Stimulated activated CD4-positive, alpha-beta T cell treated with anti-CD3 and anti-CD28 coated beads, Interleukin-1b, Interleukin-23, amount 100 ng/mL, for 1 hour (primary cell): ENCODE measurements at regions not wholly inside any gene's neighbourhood (a gene's known extent, or its start where the extent isn't known, plus 50 kb on each side); places are given as distances from the start of the nearest gene placed in this dataset.
"Not testable (repeated sequence)": the region's sequence is repeated elsewhere in the genome, so short reads cannot be mapped to it uniquely, and the experiment has no call there.

Experiments used
- DNase-seq, 2 donors: peaks; one replicate each; pipeline ENCODE4 v3.0.0-alpha.2; 2020; ENCODE audit warnings: low read depth in 2 of 2

DNA sequence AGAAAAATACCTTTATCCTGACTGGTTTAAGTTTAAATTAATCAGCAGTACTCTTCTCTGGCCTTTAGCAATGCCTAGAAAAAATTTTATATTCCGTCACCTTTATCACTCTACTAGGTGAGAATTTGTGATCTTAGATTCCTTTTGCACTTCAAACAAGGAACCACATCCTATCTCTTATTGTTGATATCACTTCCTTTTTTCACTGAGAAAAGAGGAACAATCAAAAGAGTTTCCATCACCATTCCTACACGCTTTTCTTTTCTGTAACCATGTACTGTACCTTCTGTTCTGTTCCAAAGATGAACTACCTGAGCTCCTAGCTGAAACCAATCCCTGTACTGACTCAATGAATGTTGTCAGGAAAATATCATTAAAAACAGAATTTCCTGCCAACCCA is 1379.0 kb upstream of the MIR17HG start:
- no peak for DNase-seq

DNA sequence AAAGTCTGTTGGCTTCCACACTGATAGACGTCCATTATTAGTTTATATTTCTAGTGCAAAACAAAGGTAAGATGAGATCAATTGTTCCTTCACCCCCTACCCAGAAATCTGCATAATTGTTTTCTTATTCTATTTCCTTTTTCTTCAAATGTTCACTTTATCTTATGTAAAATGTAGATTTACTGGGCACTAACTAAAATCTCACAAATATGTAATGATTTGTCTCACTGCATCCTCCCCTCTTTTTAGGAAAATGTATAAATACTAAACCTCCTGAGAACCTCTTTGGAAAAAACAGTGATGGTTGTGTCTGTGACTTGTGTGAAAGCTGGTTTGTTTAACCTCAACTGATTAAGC is 1377.2 kb upstream of the MIR17HG start:
- no peak for DNase-seq

DNA sequence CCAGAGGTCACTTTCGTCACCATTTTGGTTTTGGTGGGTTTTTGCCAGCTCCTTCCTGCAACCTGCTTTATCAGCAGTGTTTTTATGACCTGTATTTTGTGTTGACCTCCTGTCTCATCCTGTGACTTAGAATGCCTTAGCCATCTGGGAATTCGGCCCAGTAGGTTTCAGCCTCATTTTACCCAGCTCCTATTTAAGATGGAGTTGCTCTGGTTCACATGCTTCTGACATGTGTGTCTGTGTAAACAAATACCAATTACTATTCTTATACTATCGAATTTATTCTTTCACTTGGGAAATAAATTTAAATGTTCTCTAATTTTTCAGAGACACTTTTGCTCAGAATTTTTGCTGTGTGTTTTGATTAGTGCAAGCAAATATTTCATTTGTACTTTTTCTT is 1370.3 kb upstream of the MIR17HG start:
- DNase-seq: no peak

DNA sequence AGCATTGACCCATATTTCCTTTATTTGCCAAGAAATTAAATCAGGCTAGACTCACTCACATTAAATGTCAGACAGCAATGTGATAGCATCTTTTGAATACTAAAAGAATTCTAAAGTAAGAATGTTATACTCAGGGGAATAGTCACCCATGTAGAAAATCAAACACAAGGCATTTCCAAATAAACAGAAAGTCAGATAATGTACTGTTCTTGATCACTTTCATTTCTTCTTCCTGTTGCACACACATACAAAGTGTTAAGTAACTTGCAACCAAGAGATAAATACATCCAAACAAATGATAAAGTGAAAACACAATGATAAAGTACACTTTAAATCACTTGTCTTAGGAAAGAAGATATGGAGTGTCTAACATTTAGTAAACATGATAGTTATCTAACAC is 1366.6 kb upstream of the MIR17HG start:
- DNase-seq: no peak

DNA sequence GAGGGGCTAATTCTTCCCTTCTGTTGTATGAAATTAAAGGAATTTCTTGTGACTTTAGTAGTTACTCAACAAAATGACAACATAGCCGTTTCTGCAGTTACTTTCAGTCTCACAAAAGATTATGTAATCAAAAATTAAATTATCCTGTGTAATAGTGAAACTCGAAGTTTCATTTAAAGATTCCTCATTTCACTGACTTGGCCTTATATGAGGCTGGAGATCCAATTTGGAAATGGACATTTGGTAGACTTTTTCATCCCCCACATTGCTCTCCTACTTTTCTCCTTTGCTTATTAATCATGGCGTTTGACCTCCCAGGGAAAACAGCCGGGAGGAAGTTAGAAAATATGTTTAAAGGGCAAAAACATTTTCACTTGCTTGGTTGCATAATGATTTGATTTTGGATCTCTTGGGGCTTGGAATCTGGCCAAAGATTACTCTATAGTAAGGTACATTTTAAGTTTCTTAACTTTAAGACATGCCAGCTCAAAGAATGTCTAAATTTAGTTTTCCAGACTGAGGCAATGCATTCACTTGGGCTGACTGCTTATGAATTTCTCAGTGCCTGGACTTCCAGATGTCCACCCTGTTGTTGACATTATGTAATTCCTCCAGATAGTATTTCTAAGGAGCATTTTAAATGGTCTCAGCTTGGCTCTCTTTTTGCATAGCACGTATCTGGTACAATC is 1364.9 kb upstream of the MIR17HG start:
- no peak for DNase-seq

DNA sequence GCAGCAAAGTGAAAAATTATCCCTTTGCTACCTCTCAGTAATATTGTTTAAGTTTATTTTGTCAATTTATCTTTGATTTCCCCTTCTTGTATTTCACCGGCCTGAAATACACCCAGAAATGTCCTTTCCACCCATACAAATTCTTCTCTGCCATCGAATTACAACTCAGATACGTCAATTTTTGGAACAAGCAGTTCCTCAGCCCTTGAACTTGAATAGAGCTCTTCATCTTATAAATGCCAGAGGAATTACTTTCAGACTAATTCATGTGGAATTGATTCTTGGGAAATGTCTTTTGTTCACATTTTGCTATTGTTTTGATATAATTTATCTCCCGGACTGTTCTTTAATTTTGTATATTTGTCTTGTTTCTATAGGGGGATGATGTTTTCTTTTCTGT is 1359.3 kb upstream of the MIR17HG start:
- DNase-seq: no peak

DNA sequence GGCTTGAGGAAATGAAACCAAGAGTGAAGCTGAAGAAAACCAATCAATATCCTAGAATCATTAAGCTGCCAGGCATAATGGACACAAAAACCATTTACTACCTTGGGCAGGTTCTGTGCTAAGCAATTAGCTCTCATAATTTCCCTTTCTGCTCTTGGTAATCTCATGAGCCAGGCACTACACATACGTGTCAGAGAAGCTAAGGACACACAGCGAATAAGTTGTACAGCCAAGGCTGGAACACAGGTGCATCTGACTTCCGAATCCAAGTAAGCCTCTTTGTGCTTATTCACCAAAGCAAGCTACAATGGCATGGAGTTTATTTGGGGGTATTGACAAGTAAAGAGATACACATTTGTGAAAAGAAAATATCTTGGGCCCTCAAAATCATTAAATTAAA is 1343.9 kb upstream of the MIR17HG start:
- no peak for DNase-seq

DNA sequence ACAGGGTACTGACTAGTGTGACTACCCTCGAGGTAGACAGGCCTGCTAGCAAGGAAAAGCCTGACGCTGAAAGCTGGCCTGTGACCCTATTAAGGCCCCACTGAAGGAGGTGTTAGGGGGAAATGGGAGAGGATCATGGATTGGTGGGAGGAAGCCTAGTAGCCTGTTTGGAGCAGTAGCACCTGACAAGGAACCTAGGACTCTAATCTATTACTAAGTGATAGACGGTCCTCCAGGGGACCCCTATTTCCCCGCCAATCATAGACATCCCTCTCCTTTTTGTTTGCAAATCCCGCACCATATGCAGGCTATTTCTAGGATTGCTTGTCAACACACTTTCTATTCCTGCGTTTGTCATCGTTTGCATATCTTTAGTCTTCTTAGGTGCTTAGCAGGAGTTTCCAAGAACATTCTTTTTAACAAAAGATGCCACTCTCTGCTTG is 1338.8 kb upstream of the MIR17HG start:
- no peak for DNase-seq

DNA sequence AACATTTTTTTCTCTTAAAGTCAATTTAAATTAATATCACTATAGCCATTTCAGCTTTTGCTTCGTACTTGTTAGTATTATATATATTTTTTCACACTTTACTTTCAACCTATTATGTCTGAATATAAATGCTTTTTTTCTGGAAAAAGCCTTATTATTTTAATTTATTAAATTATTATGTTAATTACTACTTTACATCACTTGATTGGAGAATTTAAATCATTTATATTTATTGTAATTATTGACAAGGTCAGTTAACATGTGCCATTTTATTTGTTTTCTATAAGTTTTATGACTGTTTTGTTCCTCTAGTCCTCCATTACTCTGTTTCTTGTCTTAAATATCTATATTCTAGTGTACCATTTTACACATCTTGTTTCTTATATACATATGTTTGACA is 1333.4 kb upstream of the MIR17HG start:
- DNase-seq: no peak

DNA sequence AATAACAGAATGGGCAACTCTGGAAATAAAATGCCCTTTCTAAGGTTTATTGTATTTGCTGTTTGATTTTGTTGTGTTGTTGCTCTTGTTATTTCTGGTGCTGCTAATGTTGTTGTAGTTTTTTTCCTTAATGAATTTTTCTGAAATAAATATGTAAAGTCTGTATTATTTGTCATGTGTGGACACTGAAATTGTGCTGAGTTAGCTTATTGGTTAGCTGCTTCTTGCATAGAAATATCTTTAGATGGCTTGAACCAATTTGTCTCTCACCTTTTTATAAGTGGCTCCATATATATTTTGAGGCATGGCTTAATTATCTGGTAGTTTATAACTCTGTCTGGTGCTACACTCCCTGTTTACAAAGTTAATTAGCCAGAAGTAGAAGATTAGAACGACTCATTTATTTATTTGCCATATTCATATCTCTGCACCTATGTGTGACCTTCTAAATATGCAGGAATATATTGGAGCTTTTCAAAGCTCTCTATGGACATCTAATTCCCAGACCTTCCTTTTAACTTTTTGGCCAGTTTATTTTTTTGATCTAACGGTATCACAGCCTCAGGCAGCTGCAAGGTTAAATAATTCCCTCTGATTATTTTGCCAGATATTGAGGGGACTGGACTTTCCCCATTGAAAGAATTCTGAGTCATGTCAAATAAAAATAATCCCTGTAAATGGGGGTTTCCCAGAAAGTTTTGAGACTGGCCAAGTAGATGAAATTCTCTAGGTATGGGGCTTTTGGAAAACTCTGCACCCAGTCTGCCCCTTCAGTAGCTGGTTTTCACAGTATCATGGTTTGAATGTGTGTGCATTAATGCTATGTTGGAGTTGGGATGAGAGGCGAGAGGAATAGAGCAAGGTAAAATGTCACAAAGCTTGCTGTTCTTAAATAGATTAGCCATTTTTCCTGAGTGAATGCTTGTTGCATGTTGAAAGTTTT is 1331.7 kb upstream of the MIR17HG start:
- no peak for DNase-seq

DNA sequence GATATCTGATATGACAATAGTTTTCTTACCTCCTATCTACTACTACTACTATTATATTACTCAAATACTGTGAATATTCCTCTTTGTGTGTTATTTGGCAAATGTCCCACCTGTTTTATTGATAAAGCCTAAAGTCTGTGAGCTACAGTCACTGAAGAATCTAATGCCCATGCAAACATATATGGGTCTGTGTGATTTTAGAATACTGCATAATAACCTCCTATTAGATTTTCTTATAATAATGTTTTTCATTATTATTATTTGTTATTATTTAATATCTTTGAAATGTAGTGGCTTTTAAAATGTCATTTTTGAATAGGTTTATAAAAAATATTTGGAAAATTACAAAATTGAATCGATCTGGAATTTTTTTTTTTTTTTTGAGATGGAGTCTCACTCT is 1330.8 kb upstream of the MIR17HG start:
- DNase-seq: no peak

DNA sequence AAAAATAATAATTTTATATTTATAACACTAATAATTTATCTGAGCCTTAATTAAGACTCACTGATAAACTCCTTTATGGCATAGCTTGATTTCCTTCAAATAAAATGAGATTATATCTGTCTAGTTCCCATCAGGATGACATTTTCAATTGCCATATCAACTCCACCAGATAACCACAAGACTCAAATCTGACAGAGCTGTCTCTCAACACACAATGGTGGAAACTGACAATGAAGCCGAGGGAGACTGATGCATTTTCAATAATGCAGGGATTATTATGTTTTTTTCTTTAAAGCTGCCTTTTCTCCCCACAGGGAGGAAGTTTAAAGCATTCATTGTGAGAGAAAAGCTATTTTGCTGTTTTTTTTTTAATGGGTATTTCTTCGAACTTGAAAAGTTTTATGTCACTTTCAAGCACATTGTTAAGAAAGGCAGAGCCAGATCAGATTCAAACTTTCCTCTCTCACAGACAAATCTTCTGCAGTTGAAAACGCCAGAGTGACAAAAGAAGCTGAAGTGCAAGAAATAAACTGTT is 1326.9 kb upstream of the MIR17HG start:
- DNase-seq: no peak

DNA sequence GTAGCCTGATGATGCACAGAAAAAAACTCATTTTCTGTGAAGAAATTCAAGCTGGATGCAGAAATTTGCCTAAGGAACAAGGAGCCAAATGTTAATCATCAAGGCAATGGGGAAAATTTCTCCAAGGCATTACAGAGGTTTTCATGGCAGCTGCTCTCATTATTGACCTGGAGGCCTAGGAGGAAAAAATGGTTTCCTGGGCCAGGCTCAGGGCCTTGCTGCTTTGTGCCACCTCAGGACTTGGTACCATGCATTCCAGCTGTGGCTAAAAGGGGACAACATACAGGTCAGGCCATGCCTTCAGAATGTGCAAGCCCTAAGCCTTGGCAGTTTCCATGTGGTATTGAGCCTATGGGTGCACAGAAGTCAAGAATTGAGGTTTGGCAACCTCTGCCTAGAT is 1320.1 kb upstream of the MIR17HG start:
- DNase-seq: no peak

DNA sequence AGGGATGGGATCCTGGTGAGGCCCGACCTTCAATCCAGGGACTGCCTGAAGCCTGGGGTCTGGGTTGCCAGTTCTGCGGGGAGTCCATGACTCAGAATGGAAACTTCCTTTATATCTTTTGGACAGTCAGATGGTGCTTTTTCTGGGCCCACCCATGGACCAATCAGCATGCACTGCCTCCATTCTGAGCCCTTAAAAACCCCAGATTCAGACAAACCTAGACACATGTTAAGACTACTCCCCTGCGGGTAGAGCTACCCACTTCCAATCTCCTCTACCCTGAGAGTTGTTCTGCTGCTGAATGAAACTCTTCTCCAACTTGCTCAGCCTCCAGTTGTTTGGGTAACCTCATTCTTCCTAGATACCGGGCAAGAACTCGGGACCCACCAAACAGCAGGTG is 1315.2 kb upstream of the MIR17HG start:
- no peak for DNase-seq

DNA sequence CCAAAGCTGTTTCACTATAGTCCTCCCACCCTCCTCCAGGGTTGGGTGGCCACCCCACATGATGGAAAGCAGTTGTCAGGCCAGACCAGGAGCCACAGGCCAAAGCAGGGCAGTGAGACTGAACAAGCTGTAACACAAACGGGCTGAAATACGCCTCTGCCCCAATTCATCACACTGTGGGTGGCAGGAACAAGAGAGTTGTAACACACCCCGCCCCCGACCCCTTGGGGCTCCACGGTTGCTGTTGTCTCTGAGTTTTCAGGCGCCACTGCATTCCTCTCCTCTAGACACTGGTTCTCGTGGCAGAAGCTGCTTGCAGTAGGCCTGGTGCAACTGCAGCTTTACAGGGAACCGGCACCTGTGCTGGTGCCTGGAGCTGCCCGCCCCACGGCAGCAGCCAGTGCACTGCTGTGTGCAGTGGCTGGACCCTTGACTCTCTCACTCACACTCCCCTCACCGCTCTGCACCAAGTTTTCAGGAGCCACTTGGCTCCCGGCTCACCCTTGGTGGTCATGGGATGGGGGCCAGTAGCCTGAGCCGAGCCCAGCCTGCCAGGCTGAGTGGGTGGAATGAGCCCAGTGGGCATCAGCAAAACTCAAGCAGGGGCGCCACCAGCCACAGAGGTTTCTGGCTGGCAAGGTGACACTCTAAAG is 1314.5 kb upstream of the MIR17HG start:
- DNase-seq: no peak

DNA sequence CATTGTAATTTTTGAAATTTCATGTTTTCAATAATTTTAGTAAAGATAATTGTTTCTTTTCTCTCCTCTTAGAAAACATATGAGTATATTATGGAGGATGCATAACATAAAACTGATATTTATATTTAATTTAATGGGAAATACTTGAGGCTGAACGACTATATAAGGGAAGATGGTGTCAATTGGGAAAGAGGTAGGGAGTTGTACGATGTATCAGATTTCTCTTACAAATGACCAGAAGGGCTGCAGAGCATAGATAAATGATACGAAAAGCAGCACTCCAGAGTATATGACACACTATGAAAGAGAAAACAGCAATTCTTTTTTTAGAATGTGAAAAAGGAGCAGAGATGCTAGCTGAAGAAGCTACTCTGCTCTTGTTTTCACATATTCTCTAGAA is 1308.0 kb upstream of the MIR17HG start:
- no peak for DNase-seq

DNA sequence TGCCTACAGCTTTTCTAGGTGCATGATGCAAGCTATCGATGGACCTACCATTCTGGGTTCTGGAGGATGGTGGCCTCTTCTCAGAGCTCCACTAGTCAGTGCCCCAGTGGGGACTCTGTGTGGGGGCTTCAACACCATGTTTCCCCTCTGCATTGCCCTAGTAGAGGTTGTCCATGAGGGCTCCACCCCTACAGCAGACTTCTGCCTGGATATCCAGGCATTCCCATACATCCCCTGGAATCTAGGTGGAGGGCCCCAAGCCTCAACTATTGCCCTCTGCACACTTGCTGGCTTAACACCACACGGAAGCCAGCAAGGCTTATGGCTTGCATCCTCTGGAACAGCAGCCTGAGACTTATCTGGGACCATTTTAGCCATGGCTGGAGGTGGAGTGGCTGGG is 1299.9 kb upstream of the MIR17HG start:
- no peak for DNase-seq

DNA sequence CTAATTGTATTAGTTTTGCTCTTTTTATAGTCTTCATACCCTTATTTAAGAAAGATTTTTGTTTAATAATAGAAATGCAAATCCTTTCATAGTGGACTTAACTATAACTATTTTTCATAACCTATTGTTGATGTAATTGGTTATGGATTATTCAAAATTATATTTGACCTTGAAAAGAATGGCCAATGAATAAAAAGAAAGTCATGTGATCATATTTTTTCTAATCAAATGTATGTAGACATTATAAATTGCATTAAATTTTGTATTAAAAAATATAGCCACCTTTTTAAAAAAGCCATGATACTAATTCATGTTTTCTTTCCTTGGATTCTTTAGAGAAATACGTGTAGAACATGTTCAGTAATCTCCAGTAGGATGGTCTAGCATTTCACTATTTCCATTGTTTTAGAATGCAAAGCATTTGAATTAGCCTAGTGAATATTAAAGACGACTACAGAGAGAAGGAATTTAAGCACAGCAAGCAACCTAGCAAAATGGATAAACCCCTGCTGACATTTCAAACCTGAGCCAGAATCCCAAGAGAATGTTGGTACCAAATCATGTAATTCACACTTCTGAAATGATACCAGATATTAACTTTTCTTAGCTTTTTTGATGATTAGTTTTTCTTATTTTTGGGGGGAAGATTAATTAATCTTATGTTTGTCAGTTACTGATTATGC is 1297.4 kb upstream of the MIR17HG start:
- DNase-seq: no peak

DNA sequence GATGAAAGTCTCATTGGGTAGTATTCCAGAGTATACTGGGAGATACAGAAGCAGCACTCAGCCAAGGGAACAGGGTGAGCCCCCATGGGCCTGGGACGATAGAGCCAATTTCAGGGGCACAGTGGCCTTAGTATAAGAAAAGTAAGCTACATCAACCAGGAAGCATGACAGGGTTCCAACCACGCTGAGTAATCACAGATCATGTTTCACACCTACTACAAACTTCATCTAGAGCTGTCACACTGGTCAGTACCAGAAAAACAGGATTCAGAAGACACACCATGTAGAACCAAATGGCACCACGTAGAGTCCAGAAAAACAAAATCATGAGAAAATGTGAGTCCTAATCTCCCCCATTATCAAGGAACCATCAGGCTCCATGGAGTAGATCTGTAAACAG is 1292.4 kb upstream of the MIR17HG start:
- DNase-seq: no peak

DNA sequence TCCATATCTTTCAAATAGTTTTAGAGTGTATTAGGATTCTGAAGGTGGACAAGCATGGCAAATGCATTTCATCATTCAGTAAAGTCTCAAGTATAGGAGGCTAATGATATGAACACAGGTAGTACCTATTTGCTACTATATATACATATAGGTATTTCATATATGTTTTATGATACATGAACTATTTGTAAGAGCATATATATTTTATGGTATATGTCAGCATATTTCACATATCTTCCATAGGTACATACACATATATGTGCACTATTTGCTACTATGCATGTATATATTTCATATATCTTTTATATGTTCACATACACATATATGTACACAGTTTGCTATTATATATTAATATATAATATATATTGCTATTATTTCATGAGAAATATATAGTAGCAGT is 1291.7 kb upstream of the MIR17HG start:
- DNase-seq: no peak

DNA sequence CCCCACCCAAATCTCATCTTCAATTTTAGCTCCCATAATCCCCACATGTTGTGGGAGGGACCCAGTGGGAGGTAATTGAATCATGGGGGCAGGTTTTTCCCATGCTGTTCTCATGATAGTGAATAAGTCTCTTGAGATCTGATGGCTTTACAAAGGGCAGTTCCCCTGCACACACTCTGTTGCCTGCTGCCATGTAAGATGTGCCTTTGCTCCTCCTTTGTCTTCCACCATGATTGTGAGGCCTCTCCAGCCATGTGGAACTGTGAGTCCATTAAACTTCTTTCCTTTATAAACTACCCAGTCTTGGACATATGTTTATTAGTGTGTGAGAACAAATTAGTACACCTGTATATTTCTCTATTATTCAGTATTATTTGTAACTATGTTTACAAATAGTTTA is 1283.3 kb upstream of the MIR17HG start:
- not testable (repeated sequence) for DNase-seq

DNA sequence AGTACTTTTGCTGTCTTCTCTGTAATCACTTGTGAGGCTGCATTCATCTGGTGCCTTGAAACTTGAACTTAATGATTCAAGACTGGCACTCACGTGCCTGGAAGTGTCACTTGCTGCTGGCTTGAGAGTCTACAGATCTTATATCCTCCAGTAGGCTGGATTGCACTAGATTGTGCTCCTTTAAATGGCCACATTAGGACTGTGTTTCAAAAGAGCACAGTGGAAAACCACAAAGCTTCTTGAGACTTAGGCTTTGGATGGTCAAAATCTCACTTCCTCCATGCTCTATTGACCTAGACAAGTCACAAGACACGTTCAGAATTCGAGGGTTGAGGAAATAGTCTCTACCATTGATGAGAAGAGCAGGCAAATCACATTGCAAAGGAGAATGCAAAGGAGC is 1278.8 kb upstream of the MIR17HG start:
- DNase-seq: no peak
